BE2C (cell line): ENCODE measurements at regions not wholly inside any gene's neighbourhood (a gene's known extent, or its start where the extent isn't known, plus 50 kb on each side); places are given as distances from the start of the nearest gene placed in this dataset.
"Not testable (repeated sequence)": the region's sequence is repeated elsewhere in the genome, so short reads cannot be mapped to it uniquely, and the experiment has no call there.

Experiments used
- DNase-seq: peaks from one replicate; pipeline ENCODE4 v3.0.0-alpha.2; 2020
- H3K27me3 ChIP-seq: fragments of 250-450 bp; sonication (Bioruptor Pico); 2 replicates; pipeline ENCODE4 v1.5.1; 2020; ENCODE audit warnings: mild to moderate bottlenecking
- H3K36me3 ChIP-seq: fragments of 250-450 bp; sonication (Bioruptor Pico); 2 replicates; pipeline ENCODE4 v1.5.1; 2020; ENCODE audit warnings: mild to moderate bottlenecking
- H3K4me1 ChIP-seq: fragments of 250-450 bp; sonication (Bioruptor Pico); 2 replicates; pipeline ENCODE4 v1.5.1; 2020
- H3K4me3 ChIP-seq: 2 replicates; pipeline ENCODE4 v1.5.1; 2011; ENCODE audit warnings: low read depth, low read length
- H3K9me3 ChIP-seq: fragments of 250-450 bp; sonication (Bioruptor Pico); 2 replicates; pipeline ENCODE4 v1.5.1; 2020
- TF ChIP-seq, protein P1 (sequence below): IDR thresholded peaks from 2 replicates; pipeline ENCODE4 v1.5.1; 2012; ENCODE audit warnings: mild to moderate bottlenecking, low read depth, low read length

DNA sequence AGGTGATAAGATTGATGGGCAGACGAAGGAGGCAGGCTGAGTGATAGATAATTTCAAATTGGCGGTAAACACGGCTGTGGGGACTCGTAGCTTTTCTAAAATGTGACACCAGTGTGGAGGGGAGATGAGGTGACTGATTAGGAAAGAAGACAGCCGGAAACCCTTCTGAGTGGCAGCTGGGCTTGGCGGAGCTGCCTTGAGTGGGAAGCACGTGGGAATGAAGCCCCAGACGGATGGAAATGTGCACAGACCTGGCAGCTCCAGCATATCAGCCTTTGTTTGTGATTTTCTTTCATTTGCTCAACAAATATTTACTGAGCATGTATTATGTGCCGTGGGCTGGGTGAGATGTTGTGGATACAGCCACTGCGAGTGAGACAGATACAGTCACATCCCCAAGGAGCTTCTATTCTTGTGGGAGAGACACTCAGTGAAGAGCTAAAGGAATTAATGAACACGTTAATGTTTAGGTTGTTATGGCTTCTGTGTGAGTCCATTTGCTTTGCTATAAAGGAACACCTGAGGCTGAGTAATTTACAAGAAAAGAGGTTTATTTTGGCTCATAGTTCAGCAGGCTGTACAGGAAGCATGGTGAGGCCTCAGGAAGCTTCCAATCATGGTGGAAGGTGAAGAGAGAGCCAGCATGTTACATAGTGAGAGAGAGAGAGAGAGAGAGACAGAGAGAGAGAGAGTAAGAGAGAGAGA is 65.5 kb upstream of the LHX5 start:
- no peak for DNase-seq
- Histone ChIP-seq H3K36me3 (no peaks in the 10 kb centered on the region), H3K27me3 (peaks cover 15% of the 10 kb centered on the region), H3K4me1 (no peaks in the 10 kb centered on the region), H3K9me3 (no peaks in the 10 kb centered on the region), H3K4me3 (no peak overlapping the region)
- TF ChIP-seq, protein P1, sequence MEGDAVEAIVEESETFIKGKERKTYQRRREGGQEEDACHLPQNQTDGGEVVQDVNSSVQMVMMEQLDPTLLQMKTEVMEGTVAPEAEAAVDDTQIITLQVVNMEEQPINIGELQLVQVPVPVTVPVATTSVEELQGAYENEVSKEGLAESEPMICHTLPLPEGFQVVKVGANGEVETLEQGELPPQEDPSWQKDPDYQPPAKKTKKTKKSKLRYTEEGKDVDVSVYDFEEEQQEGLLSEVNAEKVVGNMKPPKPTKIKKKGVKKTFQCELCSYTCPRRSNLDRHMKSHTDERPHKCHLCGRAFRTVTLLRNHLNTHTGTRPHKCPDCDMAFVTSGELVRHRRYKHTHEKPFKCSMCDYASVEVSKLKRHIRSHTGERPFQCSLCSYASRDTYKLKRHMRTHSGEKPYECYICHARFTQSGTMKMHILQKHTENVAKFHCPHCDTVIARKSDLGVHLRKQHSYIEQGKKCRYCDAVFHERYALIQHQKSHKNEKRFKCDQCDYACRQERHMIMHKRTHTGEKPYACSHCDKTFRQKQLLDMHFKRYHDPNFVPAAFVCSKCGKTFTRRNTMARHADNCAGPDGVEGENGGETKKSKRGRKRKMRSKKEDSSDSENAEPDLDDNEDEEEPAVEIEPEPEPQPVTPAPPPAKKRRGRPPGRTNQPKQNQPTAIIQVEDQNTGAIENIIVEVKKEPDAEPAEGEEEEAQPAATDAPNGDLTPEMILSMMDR, result no peak

DNA sequence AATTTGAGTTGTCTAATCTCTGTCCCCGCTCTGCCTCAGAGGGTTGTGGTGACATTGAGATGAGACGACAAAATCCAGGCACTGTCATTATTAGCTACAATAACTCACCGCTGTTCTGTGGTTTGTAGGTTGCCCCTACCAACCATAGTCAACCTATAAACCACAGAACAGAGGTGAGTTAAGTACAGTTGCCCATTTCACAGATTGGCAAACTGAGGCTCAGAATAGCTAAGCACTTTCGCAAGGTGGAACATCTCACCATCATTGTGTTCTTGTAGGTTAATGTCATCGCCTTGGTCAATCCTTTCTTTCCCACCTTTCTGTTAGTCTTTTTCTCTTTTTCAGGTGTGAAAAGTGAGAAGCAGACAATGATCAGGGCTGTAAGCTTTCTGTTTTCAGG is 63.4 kb upstream of the LHX5 start:
- no peak overlapping the region for H3K4me3 ChIP-seq
- no peaks in the 10 kb centered on the region for H3K36me3 ChIP-seq
- H3K27me3 ChIP-seq, result peaks cover 15% of the 10 kb centered on the region
- TF ChIP-seq, protein P1, result no peak
- H3K4me1 ChIP-seq, result no peaks in the 10 kb centered on the region
- no peak for DNase-seq
- H3K9me3 ChIP-seq, result no peaks in the 10 kb centered on the region

DNA sequence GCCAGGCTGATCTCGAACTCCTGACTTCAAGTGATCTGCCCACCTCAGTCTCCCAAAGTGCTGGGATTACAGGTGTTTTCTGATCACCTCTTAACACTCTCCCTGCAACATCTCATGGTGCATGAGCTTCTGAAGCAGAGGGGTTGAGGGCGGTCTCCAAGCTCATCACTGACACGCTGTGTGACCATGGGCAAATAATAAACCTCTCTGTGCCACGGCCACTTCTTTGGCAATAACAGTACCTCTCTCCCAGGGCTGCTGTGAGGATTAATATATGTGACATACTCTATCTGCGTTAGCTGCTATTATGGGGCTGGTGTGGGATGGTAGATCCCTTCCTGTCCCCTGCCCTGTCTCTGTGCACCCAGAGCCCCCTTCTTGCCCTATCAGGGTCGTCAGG is 62.9 kb upstream of the LHX5 start:
- peaks cover 15% of the 10 kb centered on the region for H3K27me3 ChIP-seq
- H3K4me1 ChIP-seq, result no peaks in the 10 kb centered on the region
- DNase-seq, result no peak
- TF ChIP-seq, protein P1, result no peak
- no peaks in the 10 kb centered on the region for H3K9me3 ChIP-seq
- H3K4me3 ChIP-seq, result no peak overlapping the region
- no peaks in the 10 kb centered on the region for H3K36me3 ChIP-seq

DNA sequence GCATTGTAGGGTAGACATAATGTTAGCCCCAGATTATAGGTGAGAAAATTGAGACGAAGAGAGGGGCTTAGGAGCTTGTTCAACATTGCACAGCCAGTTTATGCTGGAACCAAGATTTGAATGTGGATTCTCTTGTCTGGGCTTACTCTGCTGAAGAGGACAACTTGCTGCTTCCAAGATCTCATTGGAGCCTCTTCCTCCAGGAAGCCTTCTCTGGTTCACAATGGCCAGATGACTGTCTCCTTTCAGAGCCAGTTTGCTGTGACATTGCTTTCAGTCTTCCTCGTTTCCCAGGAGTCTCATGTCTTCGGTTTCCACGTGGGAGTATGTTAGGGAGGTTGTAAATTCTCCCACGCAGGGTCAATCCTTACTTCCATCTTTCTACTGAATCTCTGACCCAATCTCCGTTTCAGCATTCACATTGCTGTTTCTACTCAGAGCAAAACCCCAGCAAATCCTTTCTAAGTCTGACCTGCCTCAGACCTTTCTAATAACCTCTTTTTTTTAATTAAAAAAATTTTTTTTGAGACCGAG is 62.2 kb upstream of the LHX5 start:
- Histone ChIP-seq H3K4me1 (no peaks in the 10 kb centered on the region), H3K27me3 (peaks cover 17% of the 10 kb centered on the region), H3K36me3 (no peaks in the 10 kb centered on the region), H3K9me3 (no peaks in the 10 kb centered on the region), H3K4me3 (no peak overlapping the region)
- no peak for DNase-seq
- TF ChIP-seq, protein P1, result no peak

DNA sequence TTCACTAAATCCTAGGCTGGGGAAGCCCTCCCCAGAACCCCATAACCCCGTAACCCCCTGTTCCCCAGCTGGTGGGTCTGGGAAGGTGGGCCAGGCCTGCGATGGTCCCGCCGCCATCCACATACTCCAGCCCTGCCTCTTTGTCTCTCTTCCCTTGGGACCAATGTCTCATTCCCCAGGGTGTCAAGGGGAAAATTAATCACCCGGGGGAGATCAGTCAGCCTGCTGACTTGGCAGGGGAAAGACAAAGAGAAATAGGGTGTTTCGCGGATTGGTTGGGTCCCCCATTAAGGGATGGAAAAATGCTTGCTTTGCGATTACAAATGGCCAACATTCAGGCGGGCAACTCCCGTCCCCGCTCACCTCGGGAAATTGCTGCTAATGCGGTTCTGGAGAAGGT is 60.6 kb upstream of the LHX5 start:
- no peak overlapping the region for H3K4me3 ChIP-seq
- no peaks in the 10 kb centered on the region for H3K4me1 ChIP-seq
- TF ChIP-seq, protein P1, result no peak
- no peaks in the 10 kb centered on the region for H3K36me3 ChIP-seq
- H3K27me3 ChIP-seq, result peaks cover 19% of the 10 kb centered on the region
- no peak for DNase-seq
- H3K9me3 ChIP-seq, result no peaks in the 10 kb centered on the region

DNA sequence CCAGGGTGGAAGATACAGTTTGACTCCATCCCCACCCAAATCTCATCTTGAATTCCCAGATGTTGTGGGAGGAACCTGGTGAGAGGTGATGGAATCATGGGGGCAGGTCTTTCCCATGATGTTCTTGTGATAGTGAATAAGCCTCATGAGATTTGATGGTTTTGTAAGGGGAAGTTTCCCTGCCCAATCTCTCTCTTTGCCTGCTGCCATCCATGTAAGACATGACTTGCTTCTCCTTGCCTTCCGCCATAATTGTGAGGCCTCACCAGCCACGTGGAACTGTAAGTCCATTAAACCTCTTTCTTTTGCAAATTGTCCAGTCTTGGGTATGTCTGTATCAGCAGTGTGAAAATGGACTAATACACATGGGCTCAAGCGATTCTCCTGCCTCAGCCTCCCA is 59.4 kb upstream of the LHX5 start:
- not testable (repeated sequence) for H3K4me1 ChIP-seq, H3K27me3 ChIP-seq, H3K9me3 ChIP-seq, H3K36me3 ChIP-seq, DNase-seq, H3K4me3 ChIP-seq
